Sigmoid colon (tissue), 4 donors: ENCODE measurements at regions not wholly inside any gene's neighbourhood (a gene's known extent, or its start where the extent isn't known, plus 50 kb on each side); places are given as distances from the start of the nearest gene placed in this dataset.

Source experiments
- CTCF ChIP-seq, 4 experiments: fragments of 450-650 bp in 3 of 4; fragments of 200-600 bp in 1 of 4; IDR thresholded peaks; one replicate each; pipeline ENCODE4 v1.5.1; 2016 to 2019; ENCODE audit warnings: antibody characterized with exemption in 4 of 4, mild to moderate bottlenecking in 3 of 4, moderate library complexity in 2 of 4
- EP300 ChIP-seq, 4 donors: sonication (generic); formaldehyde crosslinking; IDR thresholded peaks; one replicate each; pipeline ENCODE4 v1.6.1; 2017; ENCODE audit warnings: antibody characterized with exemption in 4 of 4
- POLR2A ChIP-seq, 2 donors: fragments of 450-650 bp; IDR thresholded peaks; one replicate each; pipeline ENCODE4 v1.6.1; 2016; ENCODE audit warnings: antibody characterized with exemption in 2 of 2, mild to moderate bottlenecking in 2 of 2, moderate library complexity in 2 of 2
- POLR2AphosphoS5 ChIP-seq, 4 donors: sonication (generic); formaldehyde crosslinking; IDR thresholded peaks; one replicate each; pipeline ENCODE4 v1.6.1; 2017; ENCODE audit warnings: antibody characterized with exemption in 4 of 4

GRCh38 chr6:74598462-74599393 lies 607.1 kb downstream of the COL12A1 start:
- no peak for TF ChIP-seq CTCF (IDR thresholded peaks at IDR 0.05)
- TF ChIP-seq EP300 (IDR thresholded peaks at IDR 0.05), result no peak
- TF ChIP-seq POLR2AphosphoS5 (IDR thresholded peaks at IDR 0.05), result no peak
- no peak for TF ChIP-seq POLR2A (IDR thresholded peaks at IDR 0.05)
